ENCODE measurements at regions not wholly inside any gene's neighbourhood (a gene's known extent, or its start where the extent isn't known, plus 50 kb on each side); places are given as distances from the start of the nearest gene placed in this dataset.

DNA sequence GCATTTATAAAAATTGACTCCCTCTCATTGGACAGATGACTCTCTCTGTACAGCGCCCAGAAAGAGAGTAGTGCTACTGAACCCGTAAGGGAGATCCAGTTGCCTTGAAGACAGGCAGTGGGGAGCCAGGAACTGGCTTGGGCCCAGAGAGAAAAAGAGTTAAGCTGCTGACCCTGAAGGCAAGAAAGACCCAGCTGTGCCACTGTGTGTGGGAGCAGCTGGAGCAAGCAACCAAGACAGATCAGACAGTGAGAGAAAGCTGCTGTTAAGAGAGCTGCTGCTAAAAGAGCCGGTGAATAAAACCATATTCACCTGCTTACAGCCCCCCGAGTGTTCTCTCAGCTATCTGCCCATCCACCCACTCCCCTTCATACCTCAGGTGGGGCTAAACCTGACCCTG, 149.7 kb upstream of the ADAMTS16 start:
- TF ChIP-seq CTCF (IDR thresholded peaks at IDR 0.05) (no peak), POLR2A (IDR thresholded peaks at IDR 0.05) (no peak)
